ENCODE measurements at regions not wholly inside any gene's neighbourhood (a gene's known extent, or its start where the extent isn't known, plus 50 kb on each side); places are given as distances from the start of the nearest gene placed in this dataset.

DNA sequence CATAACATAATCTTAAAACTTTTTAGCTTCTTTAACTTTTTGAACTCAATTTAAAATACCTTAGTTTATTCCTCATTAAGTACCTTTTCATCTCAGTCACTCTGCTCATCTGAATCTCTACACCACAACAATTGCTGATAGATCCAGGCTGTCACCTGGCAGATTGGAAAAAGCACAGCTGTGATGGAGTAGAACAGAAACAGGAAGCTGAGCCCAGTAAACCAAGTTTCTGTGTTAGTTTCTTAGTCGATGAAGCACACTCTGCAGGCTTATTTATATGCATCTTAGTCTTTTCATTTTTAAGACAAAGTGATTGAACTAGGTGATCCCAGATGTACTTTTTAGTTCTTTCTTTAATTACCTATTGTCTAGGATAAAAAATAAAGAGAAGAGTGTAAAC, 1398.0 kb upstream of the ALCAM start:
- TF ChIP-seq, protein P1, sequence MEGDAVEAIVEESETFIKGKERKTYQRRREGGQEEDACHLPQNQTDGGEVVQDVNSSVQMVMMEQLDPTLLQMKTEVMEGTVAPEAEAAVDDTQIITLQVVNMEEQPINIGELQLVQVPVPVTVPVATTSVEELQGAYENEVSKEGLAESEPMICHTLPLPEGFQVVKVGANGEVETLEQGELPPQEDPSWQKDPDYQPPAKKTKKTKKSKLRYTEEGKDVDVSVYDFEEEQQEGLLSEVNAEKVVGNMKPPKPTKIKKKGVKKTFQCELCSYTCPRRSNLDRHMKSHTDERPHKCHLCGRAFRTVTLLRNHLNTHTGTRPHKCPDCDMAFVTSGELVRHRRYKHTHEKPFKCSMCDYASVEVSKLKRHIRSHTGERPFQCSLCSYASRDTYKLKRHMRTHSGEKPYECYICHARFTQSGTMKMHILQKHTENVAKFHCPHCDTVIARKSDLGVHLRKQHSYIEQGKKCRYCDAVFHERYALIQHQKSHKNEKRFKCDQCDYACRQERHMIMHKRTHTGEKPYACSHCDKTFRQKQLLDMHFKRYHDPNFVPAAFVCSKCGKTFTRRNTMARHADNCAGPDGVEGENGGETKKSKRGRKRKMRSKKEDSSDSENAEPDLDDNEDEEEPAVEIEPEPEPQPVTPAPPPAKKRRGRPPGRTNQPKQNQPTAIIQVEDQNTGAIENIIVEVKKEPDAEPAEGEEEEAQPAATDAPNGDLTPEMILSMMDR (IDR thresholded peaks at IDR 0.05): no peak
- no peak for TF ChIP-seq ZFX (IDR thresholded peaks at IDR 0.05; ENCODE audit: borderline replicate concordance)

All from 22Rv1 (cell line).